ENCODE measurements at regions not wholly inside any gene's neighbourhood (a gene's known extent, or its start where the extent isn't known, plus 50 kb on each side); places are given as distances from the start of the nearest gene placed in this dataset.

DNA sequence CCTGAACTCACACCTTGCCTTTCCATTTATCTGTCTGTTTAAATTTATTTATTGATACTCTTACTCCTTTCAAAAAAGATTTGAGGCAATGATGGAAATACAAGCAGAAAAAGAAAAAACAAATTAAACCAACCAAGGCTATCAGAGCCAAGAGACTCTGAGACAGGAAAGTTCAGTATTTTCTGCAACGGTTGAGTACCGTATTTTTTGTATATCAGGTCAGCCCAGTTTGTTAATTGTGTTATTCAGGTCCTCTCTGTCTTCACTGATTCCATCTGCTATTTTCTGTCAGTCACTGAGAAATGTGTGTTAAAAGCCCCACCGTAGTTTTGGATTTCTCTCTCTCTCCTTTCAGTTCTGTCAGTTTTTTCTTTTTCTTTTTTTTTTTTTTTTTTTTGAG is 134.5 kb upstream of the SMIM23 start:
- TF ChIP-seq, protein P1, sequence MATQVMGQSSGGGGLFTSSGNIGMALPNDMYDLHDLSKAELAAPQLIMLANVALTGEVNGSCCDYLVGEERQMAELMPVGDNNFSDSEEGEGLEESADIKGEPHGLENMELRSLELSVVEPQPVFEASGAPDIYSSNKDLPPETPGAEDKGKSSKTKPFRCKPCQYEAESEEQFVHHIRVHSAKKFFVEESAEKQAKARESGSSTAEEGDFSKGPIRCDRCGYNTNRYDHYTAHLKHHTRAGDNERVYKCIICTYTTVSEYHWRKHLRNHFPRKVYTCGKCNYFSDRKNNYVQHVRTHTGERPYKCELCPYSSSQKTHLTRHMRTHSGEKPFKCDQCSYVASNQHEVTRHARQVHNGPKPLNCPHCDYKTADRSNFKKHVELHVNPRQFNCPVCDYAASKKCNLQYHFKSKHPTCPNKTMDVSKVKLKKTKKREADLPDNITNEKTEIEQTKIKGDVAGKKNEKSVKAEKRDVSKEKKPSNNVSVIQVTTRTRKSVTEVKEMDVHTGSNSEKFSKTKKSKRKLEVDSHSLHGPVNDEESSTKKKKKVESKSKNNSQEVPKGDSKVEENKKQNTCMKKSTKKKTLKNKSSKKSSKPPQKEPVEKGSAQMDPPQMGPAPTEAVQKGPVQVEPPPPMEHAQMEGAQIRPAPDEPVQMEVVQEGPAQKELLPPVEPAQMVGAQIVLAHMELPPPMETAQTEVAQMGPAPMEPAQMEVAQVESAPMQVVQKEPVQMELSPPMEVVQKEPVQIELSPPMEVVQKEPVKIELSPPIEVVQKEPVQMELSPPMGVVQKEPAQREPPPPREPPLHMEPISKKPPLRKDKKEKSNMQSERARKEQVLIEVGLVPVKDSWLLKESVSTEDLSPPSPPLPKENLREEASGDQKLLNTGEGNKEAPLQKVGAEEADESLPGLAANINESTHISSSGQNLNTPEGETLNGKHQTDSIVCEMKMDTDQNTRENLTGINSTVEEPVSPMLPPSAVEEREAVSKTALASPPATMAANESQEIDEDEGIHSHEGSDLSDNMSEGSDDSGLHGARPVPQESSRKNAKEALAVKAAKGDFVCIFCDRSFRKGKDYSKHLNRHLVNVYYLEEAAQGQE (IDR thresholded peaks at IDR 0.05; ENCODE audit: borderline replicate concordance), result no peak
- TF ChIP-seq MXI1 (conservative IDR thresholded peaks at IDR 0.05; ENCODE audit: poor library complexity, severe bottlenecking), result no peak
- no peak for TF ChIP-seq TAF1 (IDR thresholded peaks at IDR 0.05; ENCODE audit: low read depth)
- no peak for TF ChIP-seq RAD21 (conservative IDR thresholded peaks at IDR 0.05)
- TF ChIP-seq EP300 (conservative IDR thresholded peaks at IDR 0.05; ENCODE audit: poor library complexity, severe bottlenecking), result no peak
- TF ChIP-seq POLR2AphosphoS5 (IDR thresholded peaks at IDR 0.05), result no peak
- no peak for TF ChIP-seq SMC3 (conservative IDR thresholded peaks at IDR 0.05; ENCODE audit: poor library complexity)
- TF ChIP-seq CTCF (IDR thresholded peaks at IDR 0.05; ENCODE audit: poor library complexity, severe bottlenecking), result no peak
- no peak for TF ChIP-seq EZH2 (IDR thresholded peaks at IDR 0.05; ENCODE audit: borderline replicate concordance, insufficient read depth, low read length, poor library complexity, severe bottlenecking)
- H3K9ac ChIP-seq (ENCODE audit: low read length), result no peak overlapping the region
- H3K79me2 ChIP-seq (replicated peaks; ENCODE audit: insufficient read depth, low read length), result no peaks in the 10 kb centered on the region

GRCh38 chr5:171654881-171655280 is 130.7 kb upstream of the SMIM23 start:
- H3K9me2 ChIP-seq (ENCODE audit: insufficient read depth, low read length), result no peaks in the 10 kb centered on the region
- H3K79me2 ChIP-seq (replicated peaks; ENCODE audit: insufficient read depth, low read length), result no peaks in the 10 kb centered on the region
- no peaks in the 10 kb centered on the region for H3K36me3 ChIP-seq (ENCODE audit: insufficient read depth, low read length)
- no peaks in the 10 kb centered on the region for H4K20me1 ChIP-seq (ENCODE audit: insufficient read depth)
- H3K27me3 ChIP-seq (ENCODE audit: insufficient read depth, low read depth, low read length), result no peaks in the 10 kb centered on the region
- no peak overlapping the region for H3K4me2 ChIP-seq (ENCODE audit: low read length)
- H3K9ac ChIP-seq (ENCODE audit: low read length), result no peak overlapping the region
- TF ChIP-seq EZH2 (IDR thresholded peaks at IDR 0.05; ENCODE audit: borderline replicate concordance, insufficient read depth, low read length, poor library complexity, severe bottlenecking) (no peak), RAD21 (conservative IDR thresholded peaks at IDR 0.05) (no peak), CTCF (IDR thresholded peaks at IDR 0.05; ENCODE audit: poor library complexity, severe bottlenecking) (no peak), TAF1 (IDR thresholded peaks at IDR 0.05; ENCODE audit: low read depth) (no peak), EP300 (conservative IDR thresholded peaks at IDR 0.05; ENCODE audit: poor library complexity, severe bottlenecking) (no peak), SMC3 (conservative IDR thresholded peaks at IDR 0.05; ENCODE audit: poor library complexity) (no peak), POLR2AphosphoS5 (IDR thresholded peaks at IDR 0.05) (no peak), MXI1 (conservative IDR thresholded peaks at IDR 0.05; ENCODE audit: poor library complexity, severe bottlenecking) (no peak)
- TF ChIP-seq, protein P1 (IDR thresholded peaks at IDR 0.05; ENCODE audit: borderline replicate concordance), result no peak
- H3K4me3 ChIP-seq (ENCODE audit: low read length), result no peak overlapping the region
- no peak overlapping the region for H3K27ac ChIP-seq (ENCODE audit: low read length)
- H3K9me3 ChIP-seq (ENCODE audit: low read length), result no peaks in the 10 kb centered on the region
- H2AFZ ChIP-seq (ENCODE audit: low read depth, low read length), result no peak overlapping the region
- no peaks in the 10 kb centered on the region for H3F3A ChIP-seq (ENCODE audit: insufficient read depth, low read length, poor library complexity, severe bottlenecking)

More for the DNA sequence above, 134.5 kb upstream of the SMIM23 start:
- no peaks in the 10 kb centered on the region for H4K20me1 ChIP-seq (ENCODE audit: insufficient read depth)
- no peaks in the 10 kb centered on the region for H3F3A ChIP-seq (ENCODE audit: insufficient read depth, low read length, poor library complexity, severe bottlenecking)
- H3K27me3 ChIP-seq (ENCODE audit: insufficient read depth, low read depth, low read length), result no peaks in the 10 kb centered on the region
- no peak overlapping the region for H3K4me3 ChIP-seq (ENCODE audit: low read length)
- H2AFZ ChIP-seq (ENCODE audit: low read depth, low read length), result no peak overlapping the region
- no peaks in the 10 kb centered on the region for H3K36me3 ChIP-seq (ENCODE audit: insufficient read depth, low read length)
- H3K27ac ChIP-seq (ENCODE audit: low read length), result no peak overlapping the region
- no peaks in the 10 kb centered on the region for H3K9me3 ChIP-seq (ENCODE audit: low read length)
- no peak overlapping the region for H3K4me2 ChIP-seq (ENCODE audit: low read length)
- H3K9me2 ChIP-seq (ENCODE audit: insufficient read depth, low read length), result no peaks in the 10 kb centered on the region

All from neural cell (in vitro differentiated cells).